ENCODE measurements at regions not wholly inside any gene's neighbourhood (a gene's known extent, or its start where the extent isn't known, plus 50 kb on each side); places are given as distances from the start of the nearest gene placed in this dataset.
"Not testable (repeated sequence)": the region's sequence is repeated elsewhere in the genome, so short reads cannot be mapped to it uniquely, and the experiment has no call there.

- 36% methylated on average over 5 of the region's 5 CpGs for WGBS, 2 donors (ENCODE audit: low coverage in 1 of 2)
- Histone ChIP-seq H3K4me1 (no peaks in the 10 kb centered on the region), H3K27ac (no peak overlapping the region), H3K4me3 (no peak overlapping the region), H3K27me3 (no peaks in the 10 kb centered on the region), H3K9me3 (no peaks in the 10 kb centered on the region), H3K36me3 (no peaks in the 10 kb centered on the region)
- intact Hi-C loops (cut with DNase I; ENCODE audit: low total_unique reads) (no loop called here), in situ Hi-C loops (cut with MboI; ENCODE audit: low pct_ligation_motif_present in 1 of 4, low pct_unique_long_range_greater_than_20kb in 1 of 4, low sequenced_read_pairs in 3 of 4) (no loop called here)
- no peak for TF ChIP-seq POLR2AphosphoS5 (IDR thresholded peaks at IDR 0.05)
- TF ChIP-seq, protein P1, sequence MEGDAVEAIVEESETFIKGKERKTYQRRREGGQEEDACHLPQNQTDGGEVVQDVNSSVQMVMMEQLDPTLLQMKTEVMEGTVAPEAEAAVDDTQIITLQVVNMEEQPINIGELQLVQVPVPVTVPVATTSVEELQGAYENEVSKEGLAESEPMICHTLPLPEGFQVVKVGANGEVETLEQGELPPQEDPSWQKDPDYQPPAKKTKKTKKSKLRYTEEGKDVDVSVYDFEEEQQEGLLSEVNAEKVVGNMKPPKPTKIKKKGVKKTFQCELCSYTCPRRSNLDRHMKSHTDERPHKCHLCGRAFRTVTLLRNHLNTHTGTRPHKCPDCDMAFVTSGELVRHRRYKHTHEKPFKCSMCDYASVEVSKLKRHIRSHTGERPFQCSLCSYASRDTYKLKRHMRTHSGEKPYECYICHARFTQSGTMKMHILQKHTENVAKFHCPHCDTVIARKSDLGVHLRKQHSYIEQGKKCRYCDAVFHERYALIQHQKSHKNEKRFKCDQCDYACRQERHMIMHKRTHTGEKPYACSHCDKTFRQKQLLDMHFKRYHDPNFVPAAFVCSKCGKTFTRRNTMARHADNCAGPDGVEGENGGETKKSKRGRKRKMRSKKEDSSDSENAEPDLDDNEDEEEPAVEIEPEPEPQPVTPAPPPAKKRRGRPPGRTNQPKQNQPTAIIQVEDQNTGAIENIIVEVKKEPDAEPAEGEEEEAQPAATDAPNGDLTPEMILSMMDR (IDR thresholded peaks at IDR 0.05): no peak
- TF ChIP-seq EP300 (IDR thresholded peaks at IDR 0.05; ENCODE audit: low read depth): no peak
- no peak for TF ChIP-seq POLR2A (IDR thresholded peaks at IDR 0.05)
- DNase-seq: no peak
Observed at GRCh38 chr12:63440048-63440447, 228.2 kb downstream of the DPY19L2 start.

DNA sequence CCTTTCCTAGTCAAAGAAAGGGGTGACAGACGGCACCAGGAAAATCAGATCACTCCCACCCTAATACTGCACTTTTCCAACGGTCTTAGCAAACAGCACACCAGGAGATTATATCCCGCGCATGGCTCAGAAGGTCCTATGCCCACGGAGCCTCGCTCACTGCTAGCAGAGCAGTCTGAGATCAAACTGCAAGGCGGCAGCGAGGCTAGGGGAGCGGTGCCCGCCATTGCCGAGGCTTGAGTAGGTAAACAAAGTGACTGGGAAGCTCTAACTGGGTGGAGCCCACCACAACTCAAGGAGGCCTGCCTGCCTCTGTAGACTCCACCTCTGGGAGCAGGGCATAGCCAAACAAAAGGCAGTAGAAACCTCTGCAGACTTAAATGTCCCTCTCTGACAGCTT, 233.9 kb downstream of the DPY19L2 start:
- H3K27me3 ChIP-seq; H3K4me1 ChIP-seq; H3K36me3 ChIP-seq; DNase-seq; intact Hi-C loops (cut with DNase I; ENCODE audit: low total_unique reads); H3K27ac ChIP-seq; H3K4me3 ChIP-seq; H3K9me3 ChIP-seq; in situ Hi-C loops (cut with MboI; ENCODE audit: low pct_ligation_motif_present in 1 of 4, low pct_unique_long_range_greater_than_20kb in 1 of 4, low sequenced_read_pairs in 3 of 4): not testable (repeated sequence)
- WGBS, 2 donors (ENCODE audit: low coverage in 1 of 2): 73 to 94% methylated on average over 4 to 11 of the region's 11 CpGs

DNA sequence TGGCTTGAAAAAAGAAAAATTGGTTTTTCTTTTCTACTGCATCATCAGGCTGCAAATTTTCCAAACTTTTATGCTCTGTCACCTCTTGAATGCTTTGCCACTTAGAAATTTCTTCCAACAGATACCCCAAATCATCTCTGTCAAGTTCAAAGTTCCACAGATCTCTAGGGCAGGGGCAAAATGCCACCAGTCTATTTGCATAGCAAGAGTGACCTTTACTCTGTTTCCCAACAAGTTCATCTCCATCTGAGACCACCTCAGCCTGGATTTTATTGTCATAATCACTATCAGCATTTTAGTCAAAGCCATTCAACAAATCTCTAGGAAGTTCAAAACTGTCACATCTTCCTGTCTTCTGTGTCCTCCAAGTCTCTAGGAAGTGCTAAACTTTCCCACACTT, 240.3 kb downstream of the DPY19L2 start:
- H3K27ac ChIP-seq; H3K27me3 ChIP-seq; H3K4me3 ChIP-seq; H3K36me3 ChIP-seq; H3K4me1 ChIP-seq; DNase-seq; H3K9me3 ChIP-seq; in situ Hi-C loops (cut with MboI; ENCODE audit: low pct_ligation_motif_present in 1 of 4, low pct_unique_long_range_greater_than_20kb in 1 of 4, low sequenced_read_pairs in 3 of 4); intact Hi-C loops (cut with DNase I; ENCODE audit: low total_unique reads): not testable (repeated sequence)

DNA sequence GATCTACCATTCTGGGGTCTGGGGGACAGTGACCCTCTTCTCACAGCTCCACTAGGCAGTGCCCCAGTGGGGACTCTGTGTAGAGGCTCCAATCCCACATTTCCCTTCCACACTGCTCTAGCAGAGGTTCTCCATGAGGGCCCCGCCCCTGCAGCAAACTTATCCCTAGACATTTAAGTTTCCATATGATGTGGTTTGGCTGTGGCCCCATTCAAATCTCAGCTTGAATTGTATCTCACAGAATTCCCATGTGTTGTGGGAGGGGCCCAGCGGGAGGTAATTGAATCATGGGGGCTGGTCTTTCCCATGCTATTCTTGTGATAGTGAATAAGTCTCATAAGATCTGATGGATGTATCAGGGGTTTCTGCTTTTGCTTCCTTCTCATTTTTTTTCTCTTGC, 241.3 kb downstream of the DPY19L2 start:
- H3K27me3 ChIP-seq; DNase-seq; H3K4me1 ChIP-seq; intact Hi-C loops (cut with DNase I; ENCODE audit: low total_unique reads); H3K9me3 ChIP-seq; H3K36me3 ChIP-seq; H3K4me3 ChIP-seq; in situ Hi-C loops (cut with MboI; ENCODE audit: low pct_ligation_motif_present in 1 of 4, low pct_unique_long_range_greater_than_20kb in 1 of 4, low sequenced_read_pairs in 3 of 4); H3K27ac ChIP-seq: not testable (repeated sequence)
- WGBS, 2 donors (ENCODE audit: low coverage in 1 of 2): 88 to 100% methylated on average over 1 to 2 of the region's 2 CpGs

- H3K27ac ChIP-seq: no peak overlapping the region
- no peaks in the 10 kb centered on the region for H3K4me1 ChIP-seq
- DNase-seq: no peak
- intact Hi-C loops (cut with DNase I; ENCODE audit: low total_unique reads): no loop called here
- no peak for TF ChIP-seq EP300 (IDR thresholded peaks at IDR 0.05; ENCODE audit: low read depth)
- no peak for TF ChIP-seq POLR2AphosphoS5 (IDR thresholded peaks at IDR 0.05)
- TF ChIP-seq, protein P1 (IDR thresholded peaks at IDR 0.05): no peak
- no peak for TF ChIP-seq POLR2A (IDR thresholded peaks at IDR 0.05)
- 81 to 85% methylated on average over 2 to 3 of the region's 3 CpGs for WGBS, 2 donors (ENCODE audit: low coverage in 1 of 2)
- no peaks in the 10 kb centered on the region for H3K9me3 ChIP-seq
- in situ Hi-C loops (cut with MboI; ENCODE audit: low pct_ligation_motif_present in 1 of 4, low pct_unique_long_range_greater_than_20kb in 1 of 4, low sequenced_read_pairs in 3 of 4): no loop called here
- no peaks in the 10 kb centered on the region for H3K36me3 ChIP-seq
- no peaks in the 10 kb centered on the region for H3K27me3 ChIP-seq
- H3K4me3 ChIP-seq: no peak overlapping the region
Observed at GRCh38 chr12:63424671-63425070, 243.6 kb downstream of the DPY19L2 start.

DNA sequence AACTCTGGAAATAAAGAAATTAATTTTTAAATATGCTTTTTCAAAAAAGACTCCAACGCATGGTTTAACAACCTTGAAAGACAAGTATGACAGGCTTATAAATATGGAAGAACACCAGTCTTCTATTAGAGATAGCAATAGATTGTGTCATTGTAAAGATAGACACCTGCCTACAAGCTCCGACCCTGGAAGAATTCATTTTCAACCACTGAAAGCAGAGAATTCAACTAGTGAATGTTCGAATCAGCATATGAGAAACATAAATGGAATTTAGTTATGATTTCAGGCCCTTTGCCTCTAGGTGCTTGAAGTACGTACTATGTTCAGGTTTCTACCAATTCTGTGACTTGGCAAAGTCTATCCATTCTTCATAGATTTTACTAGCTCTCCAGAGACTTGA, 244.5 kb downstream of the DPY19L2 start:
- TF ChIP-seq, protein P1 (IDR thresholded peaks at IDR 0.05): no peak
- TF ChIP-seq POLR2A (IDR thresholded peaks at IDR 0.05): no peak
- no peak for TF ChIP-seq EP300 (IDR thresholded peaks at IDR 0.05; ENCODE audit: low read depth)
- TF ChIP-seq POLR2AphosphoS5 (IDR thresholded peaks at IDR 0.05): no peak
- no peak overlapping the region for H3K27ac ChIP-seq
- DNase-seq: no peak
- WGBS, 2 donors (ENCODE audit: low coverage in 1 of 2): 73 to 75% methylated on average over 4 of the region's 4 CpGs
- no peaks in the 10 kb centered on the region for H3K4me1 ChIP-seq
- no peaks in the 10 kb centered on the region for H3K36me3 ChIP-seq
- in situ Hi-C loops (cut with MboI; ENCODE audit: low pct_ligation_motif_present in 1 of 4, low pct_unique_long_range_greater_than_20kb in 1 of 4, low sequenced_read_pairs in 3 of 4): no loop called here
- H3K4me3 ChIP-seq: no peak overlapping the region
- intact Hi-C loops (cut with DNase I; ENCODE audit: low total_unique reads): no loop called here
- no peaks in the 10 kb centered on the region for H3K27me3 ChIP-seq
- no peaks in the 10 kb centered on the region for H3K9me3 ChIP-seq

Measured in transverse colon (tissue), 4 donors.